ENCODE measurements at regions not wholly inside any gene's neighbourhood (a gene's known extent, or its start where the extent isn't known, plus 50 kb on each side); places are given as distances from the start of the nearest gene placed in this dataset.

- no peak overlapping the region for H3K27ac Mint-ChIP-seq
- no peak for TF ChIP-seq CTCF (IDR thresholded peaks at IDR 0.05)
- H3K9me3 Mint-ChIP-seq, result no peaks in the 10 kb centered on the region; the same call in none of the 2 replicates
- H3K36me3 Mint-ChIP-seq (ENCODE audit: low read depth), result no peaks in the 10 kb centered on the region; the same call in 1 of the 2 replicates
- H3K27me3 Mint-ChIP-seq (ENCODE audit: insufficient read depth), result no peaks in the 10 kb centered on the region
- no peak overlapping the region for H3K4me3 Mint-ChIP-seq
- no peaks in the 10 kb centered on the region for H3K4me1 Mint-ChIP-seq (ENCODE audit: low read depth)
- no peak for DNase-seq
These were observed 322.0 kb downstream of the CRPPA start for GRCh38 chr7:16099302-16099849.

GRCh38 chr7:16098585-16099179, 322.7 kb downstream of the CRPPA start:
- no peaks in the 10 kb centered on the region for H3K4me1 Mint-ChIP-seq (ENCODE audit: low read depth)
- H3K4me3 Mint-ChIP-seq, result no peak overlapping the region
- no peak overlapping the region for H3K27ac Mint-ChIP-seq
- no peaks in the 10 kb centered on the region; the same call in none of the 2 replicates for H3K9me3 Mint-ChIP-seq
- H3K27me3 Mint-ChIP-seq (ENCODE audit: insufficient read depth), result no peaks in the 10 kb centered on the region
- no peaks in the 10 kb centered on the region for H3K36me3 Mint-ChIP-seq (ENCODE audit: low read depth)
- DNase-seq, result no peak
- TF ChIP-seq CTCF (IDR thresholded peaks at IDR 0.05), result peak; percentile 94

- no peak for TF ChIP-seq CTCF (IDR thresholded peaks at IDR 0.05)
- no peak for DNase-seq
- Mint-ChIP-seq H3K4me3 (no peak overlapping the region), H3K36me3 (ENCODE audit: low read depth) (no peaks in the 10 kb centered on the region), H3K4me1 (ENCODE audit: low read depth) (no peaks in the 10 kb centered on the region), H3K27me3 (ENCODE audit: insufficient read depth) (no peaks in the 10 kb centered on the region), H3K9me3 (no peaks in the 10 kb centered on the region; the same call in none of the 2 replicates), H3K27ac (no peak overlapping the region)
These were observed 323.3 kb downstream of the CRPPA start for GRCh38 chr7:16098058-16098457.

- H3K36me3 Mint-ChIP-seq (ENCODE audit: low read depth), result no peaks in the 10 kb centered on the region
- peaks cover 9% of the 10 kb centered on the region for H3K4me1 Mint-ChIP-seq (ENCODE audit: low read depth)
- no peak overlapping the region for H3K27ac Mint-ChIP-seq
- TF ChIP-seq CTCF (IDR thresholded peaks at IDR 0.05), result no peak
- no peak for DNase-seq
- H3K27me3 Mint-ChIP-seq (ENCODE audit: insufficient read depth), result no peaks in the 10 kb centered on the region
- H3K9me3 Mint-ChIP-seq, result no peaks in the 10 kb centered on the region
- no peak overlapping the region for H3K4me3 Mint-ChIP-seq
These were observed 326.0 kb downstream of the CRPPA start for GRCh38 chr7:16095171-16095950.

- Mint-ChIP-seq H3K4me1 (ENCODE audit: low read depth) (peaks cover 9% of the 10 kb centered on the region), H3K27ac (no peak overlapping the region), H3K4me3 (no peak overlapping the region), H3K9me3 (no peaks in the 10 kb centered on the region), H3K27me3 (ENCODE audit: insufficient read depth) (no peaks in the 10 kb centered on the region), H3K36me3 (ENCODE audit: low read depth) (no peaks in the 10 kb centered on the region)
- no peak for DNase-seq
- no peak for TF ChIP-seq CTCF (IDR thresholded peaks at IDR 0.05)
These were observed 326.7 kb downstream of the CRPPA start for GRCh38 chr7:16094651-16095050.

Measured in HFFc6 (cell line).